H1 (cell line): ENCODE measurements at regions not wholly inside any gene's neighbourhood (a gene's known extent, or its start where the extent isn't known, plus 50 kb on each side); places are given as distances from the start of the nearest gene placed in this dataset.

ENCODE experiments used
- EP300 ChIP-seq, 2 experiments: IDR thresholded peaks; 1 replicate in 1 of 2; 2 replicates in 1 of 2; pipeline ENCODE4 v1.6.1; 2011 to 2012; ENCODE audit warnings: low read depth in 2 of 2, low read length in 2 of 2, mild to moderate bottlenecking in 2 of 2, borderline replicate concordance in 1 of 2, inconsistent platforms in 1 of 2, moderate library complexity in 1 of 2
- POLR2A ChIP-seq, 2 experiments: IDR thresholded peaks; 1 replicate in 1 of 2; 2 replicates in 1 of 2; pipeline ENCODE4 v1.6.1; 2011; ENCODE audit warnings: low read depth in 2 of 2, low read length in 2 of 2, mild to moderate bottlenecking in 2 of 2; ENCODE audit errors: control extremely low read depth in 1 of 2

GRCh38 chr11:96969251-96969650 is 579.4 kb downstream of the JRKL start (continued):
- TF ChIP-seq EP300 (IDR thresholded peaks at IDR 0.05; ENCODE audit: borderline replicate concordance in 1 of 2, low read depth in 2 of 2, low read length in 2 of 2) (no peak), POLR2A (IDR thresholded peaks at IDR 0.05; ENCODE audit: control extremely low read depth in 1 of 2, low read depth in 2 of 2, low read length in 2 of 2) (no peak)
